ENCODE measurements at regions not wholly inside any gene's neighbourhood (a gene's known extent, or its start where the extent isn't known, plus 50 kb on each side); places are given as distances from the start of the nearest gene placed in this dataset.

GRCh38 chr4:148786699-148787098, 344.5 kb upstream of the NR3C2 start:
- TF ChIP-seq, protein P1, sequence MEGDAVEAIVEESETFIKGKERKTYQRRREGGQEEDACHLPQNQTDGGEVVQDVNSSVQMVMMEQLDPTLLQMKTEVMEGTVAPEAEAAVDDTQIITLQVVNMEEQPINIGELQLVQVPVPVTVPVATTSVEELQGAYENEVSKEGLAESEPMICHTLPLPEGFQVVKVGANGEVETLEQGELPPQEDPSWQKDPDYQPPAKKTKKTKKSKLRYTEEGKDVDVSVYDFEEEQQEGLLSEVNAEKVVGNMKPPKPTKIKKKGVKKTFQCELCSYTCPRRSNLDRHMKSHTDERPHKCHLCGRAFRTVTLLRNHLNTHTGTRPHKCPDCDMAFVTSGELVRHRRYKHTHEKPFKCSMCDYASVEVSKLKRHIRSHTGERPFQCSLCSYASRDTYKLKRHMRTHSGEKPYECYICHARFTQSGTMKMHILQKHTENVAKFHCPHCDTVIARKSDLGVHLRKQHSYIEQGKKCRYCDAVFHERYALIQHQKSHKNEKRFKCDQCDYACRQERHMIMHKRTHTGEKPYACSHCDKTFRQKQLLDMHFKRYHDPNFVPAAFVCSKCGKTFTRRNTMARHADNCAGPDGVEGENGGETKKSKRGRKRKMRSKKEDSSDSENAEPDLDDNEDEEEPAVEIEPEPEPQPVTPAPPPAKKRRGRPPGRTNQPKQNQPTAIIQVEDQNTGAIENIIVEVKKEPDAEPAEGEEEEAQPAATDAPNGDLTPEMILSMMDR (IDR thresholded peaks at IDR 0.05): no peak
- no peaks in the 10 kb centered on the region for H3K36me3 Mint-ChIP-seq
- peaks cover 5 to 9% of the 10 kb centered on the region in 2 donors for H3K9me3 Mint-ChIP-seq
- Histone ChIP-seq H3K4me3 (ENCODE audit: low read length) (no peak overlapping the region), H3K27ac (ENCODE audit: low read length) (no peak overlapping the region), H3K36me3 (ENCODE audit: control insufficient read depth, insufficient read depth, low read length) (no peaks in the 10 kb centered on the region), H3K9me3 (ENCODE audit: control insufficient read depth, insufficient read depth, low read length) (no peaks in the 10 kb centered on the region), H3K4me1 (ENCODE audit: control insufficient read depth, insufficient read depth, low read length) (no peaks in the 10 kb centered on the region), H3K27me3 (ENCODE audit: control insufficient read depth, insufficient read depth, low read length) (no peaks in the 10 kb centered on the region)
- ATAC-seq: no peak
- H3K4me3 Mint-ChIP-seq: no peak overlapping the region
- 71% methylated on average over 4 of the region's 5 CpGs for WGBS (ENCODE audit: insufficient coverage)
- DNase-seq: no peak
- no peak overlapping the region for H3K27ac Mint-ChIP-seq
- H3K27me3 Mint-ChIP-seq (ENCODE audit: low read depth in 2 of 2): no peaks in the 10 kb centered on the region
- no peaks in the 10 kb centered on the region for H3K4me1 Mint-ChIP-seq
- intact Hi-C loops (cut with micrococcal nuclease): no loop called here

- WGBS (ENCODE audit: insufficient coverage): 93% methylated on average over 4 of the region's 4 CpGs
- ATAC-seq (no peak), DNase-seq (no peak)
- no peaks in the 10 kb centered on the region for H3K36me3 Mint-ChIP-seq
- Histone ChIP-seq H3K27me3 (ENCODE audit: control insufficient read depth, insufficient read depth, low read length) (no peaks in the 10 kb centered on the region), H3K27ac (ENCODE audit: low read length) (no peak overlapping the region), H3K9me3 (ENCODE audit: control insufficient read depth, insufficient read depth, low read length) (no peaks in the 10 kb centered on the region), H3K4me1 (ENCODE audit: control insufficient read depth, insufficient read depth, low read length) (no peaks in the 10 kb centered on the region), H3K4me3 (ENCODE audit: low read length) (no peak overlapping the region), H3K36me3 (ENCODE audit: control insufficient read depth, insufficient read depth, low read length) (no peaks in the 10 kb centered on the region)
- no peaks in the 10 kb centered on the region for H3K27me3 Mint-ChIP-seq (ENCODE audit: low read depth in 2 of 2)
- H3K4me1 Mint-ChIP-seq: no peaks in the 10 kb centered on the region
- H3K9me3 Mint-ChIP-seq: peaks cover 8 to 20% of the 10 kb centered on the region in 2 donors
- intact Hi-C loops (cut with micrococcal nuclease): no loop called here
- H3K27ac Mint-ChIP-seq: no peak overlapping the region
- TF ChIP-seq, protein P1 (IDR thresholded peaks at IDR 0.05): no peak
- no peak overlapping the region for H3K4me3 Mint-ChIP-seq
Measured at GRCh38 chr4:148782284-148782683, 340.1 kb upstream of the NR3C2 start.

DNA sequence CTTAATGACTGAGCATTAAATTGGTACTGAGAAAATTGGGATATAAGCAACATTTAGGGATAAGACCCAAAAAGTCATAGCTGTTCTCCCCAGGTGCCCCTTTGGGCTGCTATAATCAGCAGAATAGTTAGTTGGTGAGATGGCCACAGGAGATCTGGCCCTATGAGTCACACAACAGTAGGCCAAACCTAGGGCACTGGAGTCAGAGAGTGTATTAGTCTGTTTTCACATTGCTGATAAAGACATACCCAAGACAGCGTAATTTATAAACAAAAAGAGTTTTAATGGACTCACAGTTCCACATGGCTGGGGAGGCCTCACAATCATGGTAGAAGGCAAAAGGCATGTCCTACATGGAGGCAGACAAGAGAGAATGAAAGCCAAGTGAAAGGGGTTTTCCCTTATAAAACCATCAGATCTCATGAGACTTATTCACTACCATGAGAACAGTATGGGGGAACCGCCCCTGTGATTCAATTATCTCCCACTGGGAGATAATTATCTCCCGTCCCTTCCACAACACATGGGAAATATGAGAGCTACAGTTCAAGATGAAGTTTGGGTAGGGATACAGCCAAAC, 338.3 kb upstream of the NR3C2 start:
- intact Hi-C loops (cut with micrococcal nuclease): no loop called here
- H3K4me3 ChIP-seq (ENCODE audit: low read length): no peak overlapping the region
- ATAC-seq: no peak
- no peaks in the 10 kb centered on the region for H3K27me3 ChIP-seq (ENCODE audit: control insufficient read depth, insufficient read depth, low read length)
- TF ChIP-seq, protein P1 (IDR thresholded peaks at IDR 0.05): no peak
- H3K4me1 Mint-ChIP-seq: no peaks in the 10 kb centered on the region
- H3K4me1 ChIP-seq (ENCODE audit: control insufficient read depth, insufficient read depth, low read length): no peaks in the 10 kb centered on the region
- peaks cover 8 to 22% of the 10 kb centered on the region in 2 donors for H3K9me3 Mint-ChIP-seq
- DNase-seq: no peak
- WGBS (ENCODE audit: insufficient coverage): 100% methylated on average over 1 of the region's 3 CpGs
- no peak overlapping the region for H3K27ac ChIP-seq (ENCODE audit: low read length)
- H3K27ac Mint-ChIP-seq: no peak overlapping the region
- H3K9me3 ChIP-seq (ENCODE audit: control insufficient read depth, insufficient read depth, low read length): no peaks in the 10 kb centered on the region
- H3K36me3 ChIP-seq (ENCODE audit: control insufficient read depth, insufficient read depth, low read length): no peaks in the 10 kb centered on the region
- no peak overlapping the region for H3K4me3 Mint-ChIP-seq
- no peaks in the 10 kb centered on the region for H3K36me3 Mint-ChIP-seq
- no peaks in the 10 kb centered on the region for H3K27me3 Mint-ChIP-seq (ENCODE audit: low read depth in 2 of 2)

DNA sequence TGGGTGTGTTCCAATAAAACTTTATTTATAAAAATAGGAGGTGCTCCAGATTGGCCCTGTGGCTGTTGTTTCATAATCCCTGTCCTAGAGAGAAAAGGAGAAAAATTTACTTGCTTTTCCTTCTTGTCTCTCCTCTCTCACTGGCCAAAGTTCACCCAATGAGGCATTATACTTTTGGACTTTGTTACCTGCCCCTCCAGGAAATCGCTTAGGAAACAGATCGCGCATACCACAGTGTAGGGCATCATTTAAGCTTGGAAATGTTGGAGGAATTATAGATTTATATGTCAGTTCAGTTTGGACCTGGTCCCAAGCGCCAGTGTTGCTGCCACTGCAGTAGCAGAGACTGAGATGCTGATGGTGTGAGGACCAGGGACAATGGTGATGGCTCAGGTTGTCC, 337.6 kb upstream of the NR3C2 start:
- H3K4me3 ChIP-seq (ENCODE audit: low read length): no peak overlapping the region
- Mint-ChIP-seq H3K4me3 (no peak overlapping the region), H3K4me1 (no peaks in the 10 kb centered on the region), H3K27ac (no peak overlapping the region), H3K9me3 (peaks cover 6 to 17% of the 10 kb centered on the region in 2 donors), H3K27me3 (ENCODE audit: low read depth in 2 of 2) (no peaks in the 10 kb centered on the region), H3K36me3 (no peaks in the 10 kb centered on the region)
- H3K4me1 ChIP-seq (ENCODE audit: control insufficient read depth, insufficient read depth, low read length): no peaks in the 10 kb centered on the region
- H3K27ac ChIP-seq (ENCODE audit: low read length): no peak overlapping the region
- ATAC-seq (no peak), DNase-seq (no peak)
- intact Hi-C loops (cut with micrococcal nuclease): no loop called here
- no peaks in the 10 kb centered on the region for H3K9me3 ChIP-seq (ENCODE audit: control insufficient read depth, insufficient read depth, low read length)
- TF ChIP-seq, protein P1 (IDR thresholded peaks at IDR 0.05): no peak
- 93% methylated on average over 4 of the region's 4 CpGs for WGBS (ENCODE audit: insufficient coverage)
- no peaks in the 10 kb centered on the region for H3K36me3 ChIP-seq (ENCODE audit: control insufficient read depth, insufficient read depth, low read length)
- H3K27me3 ChIP-seq (ENCODE audit: control insufficient read depth, insufficient read depth, low read length): no peaks in the 10 kb centered on the region

Measured in natural killer cell (primary cell).